Activated CD4-positive, alpha-beta T cell treated with anti-CD3 and anti-CD28 coated beads, Interleukin-2, amount 50 U/mL, for 24 hours (primary cell): ENCODE measurements at regions not wholly inside any gene's neighbourhood (a gene's known extent, or its start where the extent isn't known, plus 50 kb on each side); places are given as distances from the start of the nearest gene placed in this dataset.
"Not testable (repeated sequence)": the region's sequence is repeated elsewhere in the genome, so short reads cannot be mapped to it uniquely, and the experiment has no call there.

ENCODE experiments used
- DNase-seq, 2 donors: peaks; one replicate each; pipeline ENCODE4 v3.0.0-alpha.2; 2020; ENCODE audit warnings: low read depth in 1 of 2, low spot score in 1 of 2

DNA sequence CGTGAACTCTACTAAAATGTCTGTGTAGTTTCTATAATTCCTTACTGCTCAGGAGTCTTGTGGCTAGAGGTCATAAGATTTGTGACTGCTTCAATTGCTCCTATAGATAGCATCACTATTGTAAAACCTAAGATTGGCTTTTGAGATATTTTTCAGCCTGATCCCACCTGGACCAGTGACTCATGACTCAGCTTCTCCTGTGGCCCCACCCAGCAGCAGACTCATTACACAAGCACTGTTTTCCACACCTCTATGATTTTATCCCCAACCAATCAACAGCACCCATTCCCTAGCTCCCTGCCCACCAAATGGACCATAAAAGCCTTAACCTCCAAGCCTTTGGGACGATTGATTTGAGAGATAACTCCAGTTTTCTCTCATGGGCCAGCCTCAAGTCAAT is 1157.0 kb upstream of the INTU start:
- no peak for DNase-seq

DNA sequence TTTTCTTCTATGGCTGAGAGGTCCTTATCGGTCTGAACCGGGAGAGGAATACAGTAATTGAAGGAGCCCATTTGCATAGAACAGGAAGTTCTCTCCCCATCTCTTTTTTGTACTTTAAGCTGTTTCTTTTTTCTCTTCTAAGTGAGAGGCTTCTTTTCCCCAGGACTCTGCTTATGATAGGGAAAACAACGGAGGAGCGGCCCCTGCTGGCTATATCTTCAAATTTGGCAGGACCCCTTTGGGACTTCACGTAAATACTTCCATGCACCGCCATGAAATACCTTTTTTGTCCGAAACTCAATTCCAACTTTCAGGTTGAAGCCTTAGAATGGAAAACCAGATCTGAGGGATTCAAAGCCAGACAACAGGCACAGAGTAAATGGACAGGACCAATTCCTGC is 1153.0 kb upstream of the INTU start:
- DNase-seq: no peak

DNA sequence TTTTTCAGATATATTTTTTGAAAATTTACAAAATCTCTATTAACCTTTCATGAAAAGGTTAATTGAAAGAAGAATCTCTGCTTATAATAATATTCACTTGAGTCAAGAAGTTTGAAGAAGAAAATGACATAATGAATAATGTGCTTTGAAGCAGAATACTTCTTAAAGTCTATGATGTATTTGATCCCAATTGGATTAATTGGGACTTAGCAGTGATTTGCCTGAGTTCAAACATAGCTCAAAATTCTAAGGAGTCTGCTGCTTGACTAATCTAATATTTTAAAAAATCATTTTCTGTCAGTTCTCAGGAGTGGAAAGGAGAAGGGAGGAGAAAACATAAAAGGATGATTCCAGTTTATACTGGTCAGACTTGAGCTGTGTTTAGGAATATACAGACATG is 1150.4 kb upstream of the INTU start:
- no peak for DNase-seq

DNA sequence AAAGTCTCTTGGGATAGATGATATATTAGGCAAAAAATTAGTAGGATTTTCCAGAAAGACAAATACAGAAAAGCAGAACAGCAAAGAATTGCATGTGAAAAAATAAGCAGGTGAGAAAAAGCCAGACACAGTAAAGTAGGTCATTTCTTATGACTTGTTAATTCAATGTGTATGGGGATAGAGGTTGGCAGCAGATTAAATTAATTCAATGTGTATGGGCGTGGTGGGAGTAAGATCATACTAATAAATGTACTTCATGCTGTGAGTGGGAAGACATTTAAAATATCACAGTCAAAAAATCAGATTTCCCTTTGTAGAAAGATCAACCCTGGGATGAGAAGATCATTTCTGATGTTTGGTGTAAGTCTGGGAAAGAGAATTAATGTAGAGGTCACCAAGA is 1146.4 kb upstream of the INTU start:
- DNase-seq: no peak

DNA sequence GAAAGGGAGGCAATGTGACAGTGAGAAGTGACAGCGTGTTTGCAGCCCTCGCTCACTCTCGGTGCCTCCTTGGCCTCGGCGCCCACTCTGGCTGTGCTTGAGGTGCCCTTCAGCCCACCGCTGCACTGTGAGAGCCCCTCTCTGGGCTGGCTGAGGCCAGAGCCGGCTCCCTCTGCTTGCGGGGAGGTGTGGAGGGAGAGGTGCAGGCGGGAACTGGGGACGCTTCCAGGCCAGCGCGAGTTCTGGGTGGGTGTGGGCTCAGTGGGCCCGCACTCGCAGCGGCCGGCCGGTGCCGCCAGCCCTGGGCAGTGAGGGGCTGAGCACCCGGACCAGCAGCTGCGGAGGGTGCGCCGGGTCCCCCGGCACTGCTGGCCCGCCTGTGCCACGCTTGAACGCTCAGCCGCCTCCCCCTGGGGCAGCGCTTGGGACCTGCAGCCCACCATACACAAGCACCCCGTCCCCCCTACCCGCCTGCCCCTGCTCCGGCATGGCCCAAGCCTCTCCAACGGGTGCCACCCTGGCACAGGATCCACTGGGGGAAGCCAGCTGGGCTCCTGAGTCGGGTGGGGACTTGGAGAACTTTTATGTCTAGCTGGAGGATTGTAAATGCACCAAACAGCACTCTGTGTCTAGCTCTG is 1142.8 kb upstream of the INTU start:
- no peak for DNase-seq

DNA sequence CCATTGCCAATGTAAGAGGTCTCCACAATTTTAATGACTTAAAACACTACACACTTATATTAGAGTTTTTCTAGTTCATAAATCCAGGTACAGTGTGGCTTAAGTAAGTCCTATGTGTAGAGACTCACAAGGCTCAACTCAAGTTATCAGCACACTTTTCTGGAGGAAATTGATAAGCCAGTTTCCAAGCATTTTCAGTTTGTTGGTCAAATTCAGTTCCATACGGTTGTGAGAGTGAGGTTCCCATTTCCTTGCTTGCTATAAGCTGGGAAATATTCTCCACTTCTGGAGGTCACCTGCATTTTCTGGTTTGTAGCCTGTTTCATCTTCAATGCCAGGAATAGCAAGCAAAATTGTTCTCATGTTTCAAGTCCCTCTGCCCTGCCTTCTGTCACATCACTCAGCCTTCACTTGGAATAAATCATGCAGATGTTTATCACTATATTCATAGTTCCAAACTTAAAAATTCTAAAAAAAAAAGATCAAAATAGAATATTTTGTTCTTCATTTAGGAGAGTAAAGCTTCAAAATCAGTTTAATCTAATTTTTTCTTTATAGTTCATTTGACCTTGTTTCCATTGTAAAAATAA is 1137.5 kb upstream of the INTU start:
- no peak for DNase-seq

DNA sequence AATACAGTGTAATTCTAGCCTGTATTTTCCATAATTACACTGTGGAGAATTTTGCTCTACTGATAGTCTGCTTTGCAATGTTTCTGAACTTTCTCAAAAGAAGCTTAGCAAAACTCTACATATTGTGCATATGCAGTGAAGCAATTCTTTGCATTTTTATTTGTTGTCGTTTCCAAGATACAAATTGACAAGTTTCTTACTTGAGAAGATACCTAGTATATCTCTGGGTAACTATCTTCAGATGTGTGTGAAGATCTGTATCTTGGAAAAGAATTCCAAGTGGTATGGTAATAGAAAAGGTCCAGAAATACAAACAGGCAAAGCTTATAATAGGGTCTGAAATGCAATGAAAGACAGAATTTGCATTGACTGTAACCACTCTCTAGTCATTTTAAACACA is 1119.8 kb upstream of the INTU start:
- DNase-seq: no peak

DNA sequence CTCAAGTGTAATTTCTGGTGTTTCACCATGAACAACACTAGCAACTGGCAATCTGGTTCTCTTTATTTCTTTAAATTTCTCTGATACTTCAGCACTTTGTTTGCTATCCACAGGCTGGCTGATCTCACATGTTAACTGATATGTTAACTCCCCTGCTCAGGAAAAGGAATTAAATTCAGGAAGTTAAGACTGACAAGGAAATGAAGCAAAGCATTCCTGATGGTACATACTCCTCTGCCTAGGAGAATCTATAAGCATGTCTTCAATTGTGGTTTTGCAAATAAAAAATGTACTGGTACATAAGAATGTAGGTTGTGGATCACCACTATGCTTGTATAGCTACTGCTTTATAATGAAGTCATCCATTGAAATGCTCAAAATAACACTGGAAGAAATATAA is 1119.2 kb upstream of the INTU start:
- DNase-seq: no peak

DNA sequence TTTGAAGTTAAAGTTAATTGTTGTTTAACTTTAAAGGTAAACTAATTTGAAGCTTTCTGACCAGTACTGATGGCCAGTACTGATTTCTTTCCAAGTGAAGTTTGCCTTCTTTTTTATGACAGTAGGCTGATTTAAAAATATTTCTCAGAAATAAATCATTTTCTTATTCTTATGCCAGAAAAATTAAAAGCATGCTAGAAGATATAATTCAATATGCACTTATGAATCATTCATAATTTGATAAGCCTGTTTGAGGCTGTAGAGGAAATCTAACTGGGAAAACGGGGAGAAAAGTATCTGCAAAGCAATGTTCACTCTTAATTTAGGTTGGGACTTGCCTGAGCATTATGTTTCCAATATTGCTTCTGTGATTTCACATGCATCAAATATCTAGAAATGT is 1112.0 kb upstream of the INTU start:
- no peak for DNase-seq

DNA sequence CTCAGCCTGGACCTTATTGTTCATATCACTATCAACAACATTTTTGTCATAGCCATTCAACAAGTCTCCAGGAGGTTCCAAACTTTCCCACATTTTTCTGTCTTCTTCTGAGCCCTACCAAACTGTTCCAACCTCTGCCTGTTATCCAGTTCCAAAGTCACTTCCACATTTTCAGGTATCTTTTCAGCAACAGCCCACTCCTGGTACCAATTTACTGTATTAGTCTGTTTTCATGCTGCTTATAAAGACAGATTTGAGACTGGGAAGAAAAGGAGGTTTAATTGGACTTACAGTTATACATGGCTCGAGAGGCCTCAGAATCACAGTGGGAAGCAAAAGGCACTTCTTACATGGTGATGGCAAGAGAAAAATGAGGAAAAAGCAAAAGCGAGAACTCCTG is 1107.4 kb upstream of the INTU start:
- not testable (repeated sequence) for DNase-seq

DNA sequence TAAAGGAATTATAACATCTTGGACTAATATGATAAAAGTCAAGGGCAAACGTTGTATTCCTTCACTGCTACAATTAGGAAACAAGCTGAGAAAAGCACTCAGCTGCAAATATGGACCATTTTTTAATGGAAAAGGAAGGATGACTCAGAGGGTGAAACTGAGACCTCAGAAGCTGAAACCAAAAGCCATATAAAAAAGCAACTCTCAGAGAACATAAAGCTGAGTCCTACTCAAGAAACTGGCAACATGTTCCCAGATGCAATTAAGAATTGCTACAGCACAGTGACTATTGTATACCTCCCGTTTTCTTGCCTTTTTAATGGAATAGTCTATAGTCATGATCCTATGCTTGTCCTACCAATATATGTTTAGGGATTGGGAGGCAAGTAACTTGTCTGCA is 1106.4 kb upstream of the INTU start:
- DNase-seq: no peak

DNA sequence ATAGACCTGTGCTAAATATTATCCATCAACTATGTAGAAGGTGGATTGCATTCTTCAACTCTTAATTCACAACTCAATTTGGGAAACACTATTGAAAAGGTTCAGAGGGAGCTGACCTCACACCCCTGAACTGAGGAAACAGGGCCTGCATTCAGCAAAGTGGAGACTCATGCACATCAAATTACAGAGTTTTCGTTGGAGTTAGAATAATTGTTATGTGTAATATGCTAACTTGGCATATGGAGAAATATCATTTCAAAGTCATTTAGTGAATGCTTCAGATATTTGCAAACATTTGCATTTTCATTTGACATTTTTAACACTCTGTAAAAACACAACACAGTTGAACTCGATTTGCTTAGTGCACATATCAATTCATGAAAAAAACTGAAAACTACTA is 1102.8 kb upstream of the INTU start:
- DNase-seq: no peak

DNA sequence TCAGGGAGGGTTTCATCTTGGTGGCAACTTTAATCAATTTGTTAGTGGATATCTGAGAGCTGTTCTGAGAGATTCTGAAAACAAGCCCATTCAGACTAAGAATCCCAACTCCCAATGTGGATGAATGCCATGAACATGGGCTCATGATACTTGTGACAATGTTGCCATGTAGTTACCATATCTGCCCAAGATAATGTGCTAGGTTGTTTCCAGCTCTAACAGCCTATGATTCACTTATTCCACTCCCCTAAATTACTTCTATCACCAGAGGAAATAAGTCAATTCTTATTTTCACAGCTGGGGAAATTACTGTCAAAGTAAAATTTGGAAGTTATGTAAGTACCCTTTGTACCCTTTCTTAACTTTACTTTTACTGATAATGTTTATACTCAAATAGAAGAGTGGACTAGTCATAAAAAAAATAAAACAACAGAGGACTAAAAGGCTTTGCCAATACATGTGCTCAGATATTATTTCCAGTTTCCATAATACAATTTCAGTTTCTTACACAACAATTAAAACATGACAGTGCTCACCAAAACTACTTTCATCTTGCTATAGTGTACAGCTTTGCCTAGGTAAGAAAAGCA is 1101.7 kb upstream of the INTU start:
- DNase-seq: no peak

DNA sequence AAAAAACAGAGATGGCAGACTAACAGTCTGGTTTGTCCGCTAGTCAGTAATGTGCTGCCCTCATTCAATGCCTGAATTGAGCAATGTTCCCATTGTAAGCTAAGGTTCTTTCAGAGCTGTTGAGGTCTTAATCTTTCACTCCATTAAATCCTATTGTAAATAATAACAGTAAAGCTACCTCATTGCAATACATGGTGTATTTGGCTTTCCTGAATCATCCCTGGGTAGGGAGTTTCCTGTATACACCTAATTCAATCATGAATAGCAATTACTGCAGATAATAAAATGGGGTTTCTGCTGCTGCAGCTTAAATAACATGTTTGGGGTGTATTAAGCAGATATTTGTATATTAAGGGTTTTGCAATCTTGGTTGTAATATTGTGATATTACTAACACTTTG is 1100.2 kb upstream of the INTU start:
- no peak for DNase-seq

DNA sequence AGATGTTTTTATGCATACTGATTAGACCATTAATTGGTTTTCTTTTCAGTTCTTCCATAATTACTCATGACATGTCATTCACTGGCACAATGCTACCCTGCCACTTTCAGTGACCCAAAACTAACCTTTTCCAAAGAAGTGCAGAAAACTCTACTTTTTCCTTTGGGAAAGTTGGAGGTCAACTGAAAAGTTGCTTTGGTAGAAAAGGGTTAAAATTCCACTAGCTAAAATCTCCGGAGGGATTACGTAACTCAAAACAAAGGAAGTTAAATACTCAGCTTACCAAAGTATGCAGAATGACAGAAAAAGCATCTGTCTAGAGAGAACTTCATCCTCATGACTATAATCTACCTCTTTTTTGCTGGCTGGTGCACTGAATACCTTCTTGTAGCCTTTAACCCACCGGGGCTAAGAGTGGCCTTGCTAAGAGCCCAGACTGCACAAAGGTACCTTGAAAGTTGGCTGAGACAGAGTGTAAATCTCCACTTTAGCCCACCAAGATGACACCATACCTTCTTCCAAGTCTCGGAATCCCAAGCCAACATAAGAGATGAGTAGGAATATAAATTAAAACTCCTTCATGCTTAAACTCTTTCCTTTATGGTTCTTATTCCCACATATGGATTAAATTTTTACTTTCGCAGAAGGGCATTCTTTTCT is 1099.5 kb upstream of the INTU start:
- no peak for DNase-seq

DNA sequence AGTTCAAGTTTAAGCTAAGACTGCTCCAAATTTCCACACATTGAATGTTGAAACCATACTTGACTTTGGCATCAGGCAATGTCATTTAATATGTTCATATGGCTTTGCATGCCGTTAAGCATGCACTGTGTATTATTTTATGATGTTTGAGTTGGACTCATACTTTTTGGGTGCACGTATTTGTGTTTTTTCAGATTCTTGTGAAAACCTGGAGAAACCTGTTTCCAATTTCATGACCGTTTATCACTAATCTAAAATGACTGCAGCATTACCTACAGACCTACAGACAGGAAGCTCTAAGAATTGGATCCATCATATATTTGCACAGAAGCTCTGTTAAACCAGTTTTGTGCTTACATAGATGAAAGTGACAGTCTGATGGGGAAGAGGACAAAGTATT is 1093.0 kb upstream of the INTU start:
- DNase-seq: no peak

DNA sequence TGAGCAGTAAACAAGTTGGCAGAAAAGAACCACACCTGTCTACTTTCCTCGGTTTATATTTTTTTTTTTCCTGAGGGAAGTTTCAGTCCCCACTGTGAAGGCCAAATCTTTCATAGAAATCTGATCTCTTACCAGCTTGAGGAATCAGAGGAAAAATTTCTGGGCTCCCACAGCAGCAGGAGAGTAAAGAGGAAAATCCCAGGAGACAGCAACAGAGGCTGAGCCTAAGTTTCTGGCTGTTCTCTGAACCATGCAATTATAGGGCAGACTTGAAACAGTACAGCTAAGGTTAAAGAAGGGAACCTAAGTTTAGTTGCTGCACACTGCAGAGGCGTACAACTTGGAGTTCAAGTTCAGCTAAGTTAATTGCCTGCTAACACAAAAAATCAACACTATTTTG is 1090.9 kb upstream of the INTU start:
- no peak for DNase-seq

DNA sequence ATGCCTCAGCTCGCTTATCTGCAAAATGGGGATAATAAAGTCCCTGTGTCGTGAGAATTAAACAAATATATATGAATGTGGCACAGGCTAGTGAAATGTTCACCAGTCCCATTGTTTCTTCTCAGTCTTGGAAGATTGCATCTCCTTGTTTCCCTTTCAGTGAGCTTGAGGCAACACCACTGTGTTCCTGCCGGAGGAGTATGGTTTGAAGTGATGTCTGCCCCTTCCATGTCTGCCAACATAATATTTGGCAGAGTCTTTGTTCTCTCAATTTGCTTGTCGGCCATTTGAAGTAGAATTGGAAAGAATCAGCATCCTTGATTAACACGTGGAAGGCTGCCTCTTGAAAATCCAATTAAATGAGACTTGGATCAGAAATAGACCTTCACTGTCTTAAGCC is 1088.5 kb upstream of the INTU start:
- DNase-seq: no peak

DNA sequence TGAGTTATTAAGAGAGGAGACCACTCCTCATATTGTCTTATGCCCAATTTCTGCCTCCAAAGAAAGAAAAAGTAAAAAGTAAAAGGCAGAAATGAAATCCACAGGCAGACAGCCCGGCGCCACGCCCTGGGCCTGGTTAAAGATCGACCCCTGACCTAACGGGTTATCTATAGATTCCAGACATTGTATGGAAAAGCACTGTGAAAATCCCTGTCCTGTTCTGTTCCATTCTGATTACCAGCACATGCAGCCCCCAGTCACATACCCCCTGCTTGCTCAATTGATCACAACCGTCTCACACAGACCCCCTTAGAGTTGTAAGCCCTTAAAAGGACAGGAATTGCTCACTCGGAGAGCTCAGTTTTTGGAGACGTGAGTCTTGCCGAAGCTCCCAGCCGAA is 1086.6 kb upstream of the INTU start:
- DNase-seq: not testable (repeated sequence)

DNA sequence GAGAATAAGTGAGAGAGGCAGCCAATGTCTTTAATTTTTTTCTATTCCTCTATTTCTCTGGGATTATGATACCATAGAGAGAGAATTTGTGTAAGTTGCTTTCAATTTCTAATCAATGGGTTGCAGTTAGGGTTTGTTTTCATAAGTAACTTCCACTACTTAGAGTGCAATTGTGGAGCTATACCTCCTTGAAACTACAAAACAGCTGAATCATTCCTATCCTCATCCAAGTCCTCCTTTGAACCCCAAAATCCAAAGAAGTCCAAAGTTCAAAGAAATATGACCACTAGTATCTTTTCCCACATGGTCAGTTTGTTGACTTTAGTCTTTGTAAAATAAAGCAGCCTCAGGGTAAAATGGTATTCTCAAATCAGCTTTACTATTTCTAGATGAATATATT is 1085.4 kb upstream of the INTU start:
- no peak for DNase-seq

DNA sequence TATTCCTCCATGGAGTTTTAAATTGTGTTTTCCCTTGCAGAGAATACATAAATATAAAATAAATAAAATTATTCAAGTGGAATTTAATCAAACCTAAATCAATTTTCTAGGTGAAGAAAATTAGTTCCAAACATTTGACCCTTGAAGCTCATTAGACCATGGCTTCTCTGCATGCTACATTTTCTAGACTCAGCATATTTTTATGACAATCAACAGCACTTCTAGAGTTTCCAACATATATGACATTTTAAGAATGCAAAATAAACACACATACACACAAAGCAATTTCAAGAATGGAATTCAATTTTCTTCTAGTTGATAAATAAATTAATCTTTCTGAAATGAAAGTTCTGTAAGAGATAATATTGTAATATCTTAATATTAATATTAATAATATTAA is 1083.9 kb upstream of the INTU start:
- no peak for DNase-seq

DNA sequence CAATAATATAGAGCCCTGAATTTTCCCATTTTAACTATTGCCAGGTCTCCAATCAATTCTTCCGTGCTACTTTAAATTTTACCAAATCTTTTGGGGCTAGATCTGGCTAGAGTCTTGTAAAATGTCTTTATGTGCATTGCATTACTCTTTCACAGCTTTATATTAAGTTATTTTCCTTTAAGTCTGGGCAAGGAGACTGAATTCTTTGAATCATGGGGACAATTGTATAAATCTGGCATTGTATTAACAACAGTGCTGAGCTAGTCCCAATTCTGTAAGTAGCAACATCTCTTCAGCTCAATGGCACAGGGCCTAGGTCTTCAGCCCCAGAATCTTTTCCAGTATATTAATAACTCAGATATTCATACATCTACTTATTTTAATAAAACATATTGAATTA is 1080.4 kb upstream of the INTU start:
- DNase-seq: no peak

DNA sequence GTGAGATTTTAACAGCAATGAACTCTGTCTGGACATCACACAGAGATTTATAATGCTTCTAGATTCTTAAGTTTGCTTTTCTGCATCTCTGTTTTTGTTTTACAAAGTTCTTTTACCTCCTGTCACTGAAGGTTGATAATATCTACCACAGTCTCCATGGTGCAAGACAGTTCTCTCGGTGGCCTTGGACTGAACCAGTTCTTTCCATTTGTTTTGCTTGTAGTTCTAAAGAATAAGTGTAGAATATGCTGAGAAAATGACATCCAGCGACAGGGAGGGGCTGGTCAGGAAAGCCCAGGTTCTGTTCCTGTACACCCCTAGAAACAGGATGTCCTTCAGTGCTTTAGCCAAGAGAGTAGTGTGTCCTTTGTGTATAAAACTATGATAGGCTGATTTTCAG is 1079.5 kb upstream of the INTU start:
- no peak for DNase-seq
